GM12878 (cell line): ENCODE measurements at regions not wholly inside any gene's neighbourhood (a gene's known extent, or its start where the extent isn't known, plus 50 kb on each side); places are given as distances from the start of the nearest gene placed in this dataset.

ENCODE experiments used
- ATAC-seq: fragments of 200-7000 bp; cut with Tn5 transposase; 3 replicates; pipeline ENCODE4 v1.9.1; 2020; ENCODE audit warnings: mild to moderate bottlenecking, moderate library complexity
- BruUV-seq: library from RNA; stranded (reverse); fragments of 400-500 nt; replicated peaks from 2 replicates; lab custom pipeline; 2021; lab: Mats Ljungman, UMichigan
- CTCF ChIA-PET: fragments of 300-600 bp; sonication (Branson Sonifier 250); formaldehyde crosslinking; extraction: SDS; loops from one replicate; lab custom pipeline; 2021; ENCODE audit warnings: inconsistent platforms; lab: Yijun Ruan, JAX
- POLR2A ChIA-PET: fragments of 350-600 bp; formaldehyde crosslinking; extraction: SDS; loops from one replicate; lab custom pipeline; 2021; ENCODE audit warnings: inconsistent platforms; lab: Charles Lee
- RAD21 ChIA-PET: fragments of 300-600 bp; sonication (Branson Sonifier 250); formaldehyde crosslinking; loops from one replicate; lab custom pipeline; 2023; ENCODE audit warnings: antibody characterized with exemption; ENCODE audit not compliant: unreplicated experiment; lab: Charles Lee
- SMC1A ChIA-PET: fragments of 300-600 bp; sonication (Branson Sonifier 250); formaldehyde crosslinking; loops from one replicate; lab custom pipeline; 2023; ENCODE audit not compliant: unreplicated experiment, uncharacterized antibody; lab: Charles Lee
- DNase-seq: peaks from one replicate; pipeline ENCODE4 v3.0.0-alpha.2; 2011; ENCODE audit warnings: low read depth, low spot score
- FAIRE-seq: peaks from 3 replicates; lab custom pipeline; 2011; peaks lifted over from hg19 to GRCh38; lab: Jason Lieb, UNC
- H2AFZ ChIP-seq: 2 replicates; pipeline ENCODE4 v1.6.0; 2011; ENCODE audit warnings: low read depth, low read length, control low read depth; ENCODE audit not compliant: control insufficient read depth
- H3K27ac ChIP-seq: 2 replicates; pipeline ENCODE4 v1.5.1; 2011; ENCODE audit warnings: control low read depth; ENCODE audit not compliant: control insufficient read depth, insufficient read depth
- H3K27me3 ChIP-seq, 2 experiments: replicated peaks in 1 of 2; 2 replicates each; pipeline versions ENCODE4 v1.6.0 to v1.6.1; 2011; ENCODE audit warnings: low read length in 1 of 2; ENCODE audit not compliant: control insufficient read depth in 2 of 2, insufficient read depth in 2 of 2
- H3K36me3 ChIP-seq, 2 experiments: 2 replicates each; pipeline ENCODE4 v1.5.1; 2011; ENCODE audit warnings: low read length in 1 of 2; ENCODE audit not compliant: control insufficient read depth in 2 of 2, insufficient read depth in 2 of 2
- H3K4me1 ChIP-seq: 2 replicates; pipeline ENCODE4 v1.6.1; 2011; ENCODE audit warnings: mild to moderate bottlenecking, low read length, moderate library complexity, mixed read lengths; ENCODE audit not compliant: control insufficient read depth, insufficient read depth
- H3K4me2 ChIP-seq: 2 replicates; pipeline ENCODE4 v1.6.0; 2011; ENCODE audit warnings: control low read depth; ENCODE audit not compliant: control insufficient read depth, insufficient read depth
- H3K4me3 ChIP-seq: fragments of 200-600 bp; sonication (generic); 2 replicates; pipeline ENCODE4 v1.5.1; 2016
- H3K79me2 ChIP-seq: 2 replicates; pipeline ENCODE4 v1.6.0; 2011; ENCODE audit warnings: low read length; ENCODE audit not compliant: control insufficient read depth, insufficient read depth
- H3K9ac ChIP-seq: 2 replicates; pipeline ENCODE4 v1.8.0; 2011; ENCODE audit warnings: low read length, control low read depth, mixed read lengths; ENCODE audit not compliant: control insufficient read depth, insufficient read depth
- H3K9me3 ChIP-seq: replicated peaks from 3 replicates; pipeline ENCODE4 v1.5.1; 2011; ENCODE audit warnings: mild to moderate bottlenecking, low read length; ENCODE audit not compliant: control insufficient read depth, insufficient read depth
- H4K20me1 ChIP-seq: 2 replicates; pipeline ENCODE4 v1.6.0; 2011; ENCODE audit not compliant: control insufficient read depth, insufficient read depth
- NFXL1 ChIP-seq: fragments of 450-650 bp; IDR thresholded peaks from 2 replicates; pipeline ENCODE4 v1.6.1; 2017; ENCODE audit warnings: antibody characterized with exemption, mild to moderate bottlenecking, borderline replicate concordance
- SMC3 ChIP-seq: IDR thresholded peaks from 2 replicates; pipeline ENCODE4 v1.6.1; 2011; ENCODE audit warnings: low read length, improper control_type of control experiment, borderline replicate concordance
- ZNF384 ChIP-seq: IDR thresholded peaks from 2 replicates; pipeline ENCODE4 v1.6.1; 2012; ENCODE audit warnings: low read depth, mild to moderate bottlenecking, low read length, improper control_type of control experiment, borderline replicate concordance
- WGBS: methylation state at CpG from one replicate; pipeline ENCODE4 v1.1.6; 2016; ENCODE audit warnings: low lambda C conversion rate; ENCODE audit not compliant: insufficient replicate concordance, insufficient coverage; ENCODE audit errors: missing lambda C conversion rate; 5-methylcytosine and 5-hydroxymethylcytosine counted together
- in situ Hi-C: fragments of 300-500 bp; cut with MboI; formaldehyde crosslinking; loops from 9 replicates; pipeline ENCODE4 v1.14.3; 2018; ENCODE audit warnings: mixed read lengths
- intact Hi-C: fragments of 100-400 bp; cut with micrococcal nuclease; formaldehyde crosslinking; loops from one replicate; pipeline ENCODE4 v1.14.2; 2022; ENCODE audit not compliant: unreplicated experiment

DNA sequence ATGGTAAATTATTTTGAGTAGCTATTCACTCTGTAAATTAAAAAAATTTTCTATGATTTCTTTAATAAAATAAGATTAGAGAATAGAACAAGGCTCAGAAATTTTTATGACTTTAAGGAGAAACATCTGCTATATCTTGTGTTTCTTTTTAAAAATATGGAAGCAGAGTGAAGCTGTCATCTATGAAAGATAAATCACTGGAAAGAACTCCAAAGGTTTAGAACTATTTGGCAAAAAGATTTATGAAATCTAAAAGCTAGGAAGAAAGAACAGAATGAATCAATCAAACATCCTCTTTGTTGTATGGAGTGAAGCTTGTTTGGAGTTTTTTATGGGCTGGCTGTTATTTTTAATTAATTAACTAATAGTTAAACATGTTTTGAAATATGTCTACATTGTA, 89.8 kb upstream of the ACTBL2 start:
- no peaks in the 10 kb centered on the region; a peak in 1 of 4 replicates for H3K27me3 ChIP-seq
- ChIA-PET CTCF (interaction anchor here (0.9 kb wide), 1 partner anchor 78 kb away, joined by 3 read pairs; no protein-coding TSS in a partner anchor), RAD21 (no interaction called here), POLR2A (no interaction called here), SMC1A (interaction anchor here (0.9 kb wide), 1 partner anchor 10 kb away, joined by 3 read pairs; no protein-coding TSS in a partner anchor)
- intact Hi-C loops (no loop called here), in situ Hi-C loops (no loop called here)
- no peaks in the 10 kb centered on the region for H3K4me1 ChIP-seq
- FAIRE-seq (no peak), DNase-seq (no peak), ATAC-seq (no peak)
- H3K9ac ChIP-seq: no peak overlapping the region
- no peaks in the 10 kb centered on the region; the same call in 1 of the 2 replicates for H4K20me1 ChIP-seq
- H3K4me2 ChIP-seq: no peak overlapping the region
- no peaks in the 10 kb centered on the region for H3K9me3 ChIP-seq
- no peak overlapping the region for H3K27ac ChIP-seq
- H3K36me3 ChIP-seq: no peaks in the 10 kb centered on the region
- no TSS peak for BruUV-seq
- no peaks in the 10 kb centered on the region for H3K79me2 ChIP-seq
- H2AFZ ChIP-seq: no peak overlapping the region
- H3K4me3 ChIP-seq: no peak overlapping the region
- TF ChIP-seq ZNF384: no peak
- no peak for TF ChIP-seq SMC3

DNA sequence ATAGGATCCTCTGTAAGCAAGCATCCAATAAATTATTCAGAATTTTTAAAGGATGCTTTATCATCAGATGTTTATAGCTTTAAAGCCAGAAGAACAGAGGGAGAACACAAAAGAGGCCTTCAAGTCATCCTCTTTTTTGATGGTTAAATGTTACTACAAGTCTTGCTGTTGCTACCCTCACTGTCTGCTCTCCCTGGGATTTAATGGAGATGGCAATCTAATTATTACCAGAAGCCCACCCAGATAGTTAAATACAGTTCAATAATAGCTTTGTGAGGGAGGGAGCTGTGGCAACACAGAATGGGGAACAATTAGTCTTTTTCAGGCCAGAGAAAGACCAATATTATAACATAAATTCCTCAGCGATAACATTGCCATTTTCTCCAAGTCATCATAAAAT, 87.0 kb upstream of the ACTBL2 start:
- Histone ChIP-seq H3K36me3 (no peaks in the 10 kb centered on the region), H3K9me3 (no peaks in the 10 kb centered on the region), H3K4me1 (no peaks in the 10 kb centered on the region), H3K9ac (no peak overlapping the region), H4K20me1 (no peaks in the 10 kb centered on the region; the same call in 1 of the 2 replicates), H2AFZ (no peak overlapping the region), H3K4me3 (no peak overlapping the region), H3K27me3 (no peaks in the 10 kb centered on the region; a peak in 2 of 4 replicates), H3K4me2 (no peak overlapping the region), H3K27ac (no peak overlapping the region), H3K79me2 (no peaks in the 10 kb centered on the region)
- intact Hi-C loops: no loop called here
- DNase-seq (no peak), FAIRE-seq (no peak), ATAC-seq (no peak)
- no peak for TF ChIP-seq NFXL1
- ChIA-PET SMC1A (no interaction called here), CTCF (no interaction called here), RAD21 (no interaction called here), POLR2A (no interaction called here)
- BruUV-seq: no TSS peak
- in situ Hi-C loops: no loop called here
- 87% methylated on average over 1 of the region's 1 CpG for WGBS
